Uterus (tissue), 2 donors: ENCODE measurements at regions not wholly inside any gene's neighbourhood (a gene's known extent, or its start where the extent isn't known, plus 50 kb on each side); places are given as distances from the start of the nearest gene placed in this dataset.

Experiments used
- CTCF ChIP-seq, 4 experiments: fragments of 200-600 bp in 2 of 4; fragments of 450-650 bp in 2 of 4; sonication (generic) in 2 of 4; IDR thresholded peaks; one replicate each; pipeline ENCODE4 v1.5.1; 2016 to 2019; ENCODE audit warnings: antibody characterized with exemption in 4 of 4, mild to moderate bottlenecking in 2 of 4, moderate library complexity in 1 of 4
- POLR2A ChIP-seq, 2 donors: fragments of 450-650 bp; IDR thresholded peaks; one replicate each; pipeline ENCODE4 v1.6.1; 2016; ENCODE audit warnings: antibody characterized with exemption in 2 of 2, mild to moderate bottlenecking in 1 of 2, moderate library complexity in 1 of 2

DNA sequence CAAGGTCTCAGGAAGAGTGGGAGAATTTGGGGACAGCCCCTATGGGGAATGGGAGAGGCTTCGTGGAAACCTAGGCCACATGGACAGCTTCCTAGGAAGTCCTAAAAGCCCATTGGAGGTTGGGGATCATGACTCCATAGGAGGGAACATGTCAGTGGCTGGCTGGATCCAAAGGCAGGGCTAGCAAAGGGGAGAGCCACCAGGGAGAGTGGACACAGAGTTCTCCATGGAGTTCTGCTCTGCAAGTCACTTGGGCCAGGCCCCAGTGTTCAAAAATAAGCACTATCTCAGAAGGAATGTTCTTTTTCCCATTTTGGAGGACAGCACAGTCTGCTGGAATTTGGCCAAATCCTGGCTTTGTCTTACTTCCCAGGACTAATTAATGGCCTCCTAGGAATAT lies 140.6 kb upstream of the RAD23B start:
- no peak for TF ChIP-seq CTCF (IDR thresholded peaks at IDR 0.05)
- no peak for TF ChIP-seq POLR2A (IDR thresholded peaks at IDR 0.05)
